Mammary epithelial cell (primary cell): ENCODE measurements at regions not wholly inside any gene's neighbourhood (a gene's known extent, or its start where the extent isn't known, plus 50 kb on each side); places are given as distances from the start of the nearest gene placed in this dataset.

Source experiments
- CTCF ChIP-seq, 2 donors: IDR thresholded peaks in 1 of 2; conservative IDR thresholded peaks in 1 of 2; 2 replicates each; pipeline ENCODE4 v1.5.1; 2011 to 2012; ENCODE audit warnings: inconsistent platforms in 2 of 2, low read length in 2 of 2, mild to moderate bottlenecking in 2 of 2, control low read depth in 1 of 2, low read depth in 1 of 2; ENCODE audit not compliant: insufficient read depth in 1 of 2; ENCODE audit errors: extremely low read depth in 1 of 2
- EZH2 ChIP-seq: IDR thresholded peaks from 2 replicates; pipeline ENCODE4 v1.6.1; 2012; ENCODE audit warnings: low read length, inconsistent platforms, borderline replicate concordance

- TF ChIP-seq EZH2, result no peak
- no peak for TF ChIP-seq CTCF (conservative IDR thresholded peaks at IDR 0.05 in 1 of 2, IDR thresholded peaks at IDR 0.05 in 1 of 2; ENCODE audit: extremely low read depth in 1 of 2, insufficient read depth in 1 of 2, low read depth in 1 of 2, low read length in 2 of 2)
Measured at GRCh38 chr9:124164811-124165210, 92.9 kb upstream of the NEK6 start.
